Activated naive CD8-positive, alpha-beta T cell treated with anti-CD3 and anti-CD28 coated beads, Interleukin-2, amount 50 U/mL, for 24 hours (primary cell): ENCODE measurements at regions not wholly inside any gene's neighbourhood (a gene's known extent, or its start where the extent isn't known, plus 50 kb on each side); places are given as distances from the start of the nearest gene placed in this dataset.
"Not testable (repeated sequence)": the region's sequence is repeated elsewhere in the genome, so short reads cannot be mapped to it uniquely, and the experiment has no call there.

Source experiments
- ATAC-seq: fragments of 150-1000 bp; cut with Tn5 transposase; one replicate; pipeline ENCODE4 v1.10.0; 2021
- DNase-seq: peaks from one replicate; pipeline ENCODE4 v3.0.0; 2021
- H3K27ac Mint-ChIP-seq: one replicate; pipeline ENCODE4 v1.8.0; 2021; ENCODE audit warnings: mild to moderate bottlenecking, mixed read lengths
- H3K27me3 Mint-ChIP-seq: one replicate; pipeline ENCODE4 v1.8.0; 2021; ENCODE audit warnings: mixed read lengths
- H3K36me3 Mint-ChIP-seq: one replicate; pipeline ENCODE4 v1.8.0; 2021; ENCODE audit warnings: low read depth, mixed read lengths
- H3K4me1 Mint-ChIP-seq: one replicate; pipeline ENCODE4 v1.8.0; 2021; ENCODE audit warnings: mixed read lengths
- H3K4me3 Mint-ChIP-seq: one replicate; pipeline ENCODE4 v1.8.0; 2021; ENCODE audit warnings: mild to moderate bottlenecking, moderate library complexity, mixed read lengths
- H3K9me3 Mint-ChIP-seq: one replicate; pipeline ENCODE4 v1.8.0; 2021; ENCODE audit warnings: mixed read lengths

DNA sequence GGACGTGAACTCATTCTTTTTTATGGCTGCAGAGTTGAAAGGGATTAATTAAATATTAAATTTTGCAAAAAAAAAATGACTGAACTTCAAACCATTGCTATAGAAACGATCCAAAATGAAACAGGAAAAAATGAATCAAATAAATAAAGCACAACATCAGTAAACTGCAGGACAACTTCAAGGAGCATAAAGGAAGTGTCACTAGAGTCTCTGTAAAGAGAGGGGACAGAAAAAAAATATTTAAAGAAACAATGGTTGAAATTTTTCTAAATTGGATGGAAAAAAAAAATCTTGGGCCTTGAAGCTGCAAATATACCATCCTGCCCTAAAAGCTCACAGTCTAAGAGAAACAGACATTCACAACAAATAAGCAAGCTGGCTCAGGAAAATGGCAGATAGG lies 339.3 kb upstream of the INTU start:
- Mint-ChIP-seq H3K4me3 (no peak overlapping the region), H3K4me1 (no peaks in the 10 kb centered on the region), H3K27ac (no peak overlapping the region), H3K36me3 (no peaks in the 10 kb centered on the region), H3K27me3 (no peaks in the 10 kb centered on the region), H3K9me3 (peaks cover 22% of the 10 kb centered on the region)
- no peak for DNase-seq
- no peak for ATAC-seq

DNA sequence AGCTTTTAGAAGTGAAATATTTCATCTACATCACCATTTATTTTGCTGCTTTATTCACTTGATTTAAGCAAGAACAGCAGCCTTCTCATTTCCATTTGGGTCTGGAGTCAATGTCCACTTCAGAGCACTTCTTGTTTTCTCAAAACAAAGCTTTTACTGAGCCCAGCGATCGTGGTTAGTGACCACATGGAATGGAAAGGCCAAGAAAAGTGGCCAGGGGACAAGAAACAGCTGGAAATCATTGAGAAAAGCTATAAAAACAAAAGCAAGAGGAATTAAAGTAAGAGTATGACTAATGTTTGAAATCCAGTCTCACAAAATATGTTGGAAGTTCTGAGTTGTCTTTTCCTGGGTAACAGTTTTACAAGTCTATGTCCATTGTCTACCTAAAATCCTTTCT lies 328.4 kb upstream of the INTU start:
- Mint-ChIP-seq H3K9me3 (peaks cover 29% of the 10 kb centered on the region), H3K4me1 (no peaks in the 10 kb centered on the region), H3K36me3 (no peaks in the 10 kb centered on the region), H3K4me3 (no peak overlapping the region), H3K27me3 (no peaks in the 10 kb centered on the region), H3K27ac (no peak overlapping the region)
- DNase-seq (no peak), ATAC-seq (no peak)

DNA sequence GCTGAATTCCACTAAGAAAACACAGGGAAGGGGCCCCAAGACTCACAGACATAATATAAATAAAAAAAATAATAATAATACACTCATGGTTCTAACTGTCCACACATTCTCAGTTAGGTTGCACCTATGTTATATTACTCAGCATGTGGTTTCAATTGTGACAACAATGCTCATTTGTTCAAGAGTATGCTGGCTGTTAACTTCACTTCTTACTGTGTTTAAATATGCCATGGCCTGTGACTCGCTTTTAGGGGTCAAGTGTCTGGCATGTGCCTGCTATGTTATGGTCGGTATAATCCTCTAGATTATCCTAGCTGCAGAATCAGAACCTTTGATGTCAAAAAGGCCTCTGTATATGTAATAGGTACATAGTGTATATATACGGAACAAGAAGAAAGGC lies 324.8 kb upstream of the INTU start:
- Mint-ChIP-seq H3K27me3 (no peaks in the 10 kb centered on the region), H3K4me1 (no peaks in the 10 kb centered on the region), H3K27ac (no peak overlapping the region), H3K4me3 (no peak overlapping the region), H3K36me3 (no peaks in the 10 kb centered on the region), H3K9me3 (peaks cover 30% of the 10 kb centered on the region)
- DNase-seq (no peak), ATAC-seq (no peak)

DNA sequence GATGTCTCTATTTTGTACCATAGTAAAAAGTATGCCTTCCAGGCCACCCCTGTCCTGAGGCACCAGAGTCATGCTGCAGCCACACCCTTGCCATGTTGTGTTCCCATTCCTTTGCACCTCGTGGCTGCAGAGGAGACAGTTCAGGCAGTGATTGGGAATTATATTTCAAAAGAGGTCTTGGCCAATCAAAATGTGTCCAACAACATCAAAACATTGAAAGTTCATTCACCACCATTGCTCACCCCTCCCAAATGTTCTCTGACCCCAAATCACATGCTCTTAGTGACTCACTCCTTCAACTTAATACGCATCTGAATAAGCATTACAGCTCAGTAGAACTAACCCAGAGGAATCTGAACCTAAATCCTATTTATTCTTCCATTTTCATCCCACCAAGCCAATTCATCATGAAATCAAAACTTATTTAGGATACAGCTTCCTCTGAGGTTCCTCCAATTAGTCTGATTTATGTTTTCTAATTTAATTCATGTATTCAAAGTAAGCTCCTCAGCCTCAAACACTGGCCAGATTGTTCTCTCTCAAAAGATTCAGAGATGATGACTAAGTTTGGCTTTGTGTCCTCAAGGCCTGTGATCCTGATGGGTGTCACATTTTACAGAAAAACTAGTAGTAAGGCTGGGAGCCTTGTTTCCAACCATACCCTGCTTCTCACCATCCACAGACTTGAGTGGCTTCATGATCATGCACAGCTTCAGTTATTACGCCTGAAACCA lies 323.2 kb upstream of the INTU start:
- H3K4me3 Mint-ChIP-seq = no peak overlapping the region

DNA sequence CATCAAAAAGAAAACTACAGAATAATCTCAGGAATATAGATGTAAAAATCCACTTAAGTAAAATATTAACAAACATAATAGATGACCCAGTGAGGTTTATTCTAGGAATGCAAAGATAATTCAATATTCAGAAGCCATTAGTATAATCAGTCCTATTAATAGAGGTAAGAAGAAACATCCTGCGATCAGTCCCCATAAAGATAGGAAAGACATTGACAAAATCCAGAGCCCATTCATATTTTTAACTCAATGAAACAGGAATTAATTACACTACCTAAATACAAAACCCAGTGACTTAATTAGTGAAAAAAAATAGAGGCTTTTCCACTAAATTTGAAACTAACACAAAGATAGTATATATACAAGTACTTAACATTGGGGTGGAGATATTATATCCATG lies 321.4 kb upstream of the INTU start:
- no peak for DNase-seq
- Mint-ChIP-seq H3K9me3 (peaks cover 43% of the 10 kb centered on the region), H3K27ac (no peak overlapping the region), H3K4me3 (no peak overlapping the region), H3K4me1 (no peaks in the 10 kb centered on the region), H3K27me3 (no peaks in the 10 kb centered on the region), H3K36me3 (no peaks in the 10 kb centered on the region)
- no peak for ATAC-seq

More for the DNA sequence above, 323.2 kb upstream of the INTU start:
- ATAC-seq (no peak), DNase-seq (no peak)
- Mint-ChIP-seq H3K27me3 (no peaks in the 10 kb centered on the region), H3K36me3 (no peaks in the 10 kb centered on the region), H3K27ac (no peak overlapping the region), H3K9me3 (peaks cover 40% of the 10 kb centered on the region), H3K4me1 (no peaks in the 10 kb centered on the region)

DNA sequence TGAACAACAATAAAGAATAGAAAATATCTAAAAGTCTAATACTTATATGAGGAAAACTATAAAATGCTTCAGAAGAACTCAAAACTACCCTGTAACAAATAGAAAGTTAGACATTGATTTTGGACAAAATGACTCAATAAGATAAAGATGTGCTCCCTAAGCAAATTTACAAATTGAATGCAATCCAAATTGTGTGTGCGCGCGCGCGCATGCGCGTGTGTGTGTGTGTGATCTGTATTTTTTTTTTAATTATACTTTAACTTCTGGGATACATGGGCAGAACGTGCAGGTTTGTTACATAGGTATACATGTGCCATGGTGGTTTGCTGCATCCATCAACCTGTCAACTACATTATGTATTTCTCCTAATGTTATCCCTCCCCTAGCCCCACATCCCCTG lies 320.8 kb upstream of the INTU start:
- DNase-seq = no peak
- H3K4me1 Mint-ChIP-seq = no peaks in the 10 kb centered on the region
- no peaks in the 10 kb centered on the region for H3K36me3 Mint-ChIP-seq
- H3K27me3 Mint-ChIP-seq = no peaks in the 10 kb centered on the region
- ATAC-seq = no peak
- peaks cover 46% of the 10 kb centered on the region for H3K9me3 Mint-ChIP-seq
- H3K4me3 Mint-ChIP-seq = no peak overlapping the region
- H3K27ac Mint-ChIP-seq = no peak overlapping the region

DNA sequence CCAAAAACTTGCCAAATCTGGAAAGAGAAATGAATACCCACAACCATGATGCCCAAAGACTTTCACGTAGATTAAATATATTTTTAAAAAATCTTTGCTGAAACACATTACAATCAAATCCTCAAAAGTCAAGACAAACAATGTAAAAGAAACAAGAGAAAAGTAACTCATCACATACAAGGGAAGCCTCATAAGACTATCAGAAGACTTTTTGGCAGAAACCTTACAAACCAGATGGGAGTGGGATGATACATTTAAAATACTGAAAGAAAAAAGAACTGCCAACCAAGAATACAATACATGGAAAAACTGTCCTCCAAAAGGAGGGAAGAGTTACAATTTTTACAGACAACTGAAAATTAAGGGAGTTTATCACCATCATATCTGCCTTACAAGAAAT lies 319.0 kb upstream of the INTU start:
- no peak for DNase-seq
- H3K4me1 Mint-ChIP-seq = no peaks in the 10 kb centered on the region
- H3K27ac Mint-ChIP-seq = no peak overlapping the region
- no peak for ATAC-seq
- no peak overlapping the region for H3K4me3 Mint-ChIP-seq
- H3K9me3 Mint-ChIP-seq = peaks cover 49% of the 10 kb centered on the region
- no peaks in the 10 kb centered on the region for H3K27me3 Mint-ChIP-seq
- H3K36me3 Mint-ChIP-seq = no peaks in the 10 kb centered on the region

DNA sequence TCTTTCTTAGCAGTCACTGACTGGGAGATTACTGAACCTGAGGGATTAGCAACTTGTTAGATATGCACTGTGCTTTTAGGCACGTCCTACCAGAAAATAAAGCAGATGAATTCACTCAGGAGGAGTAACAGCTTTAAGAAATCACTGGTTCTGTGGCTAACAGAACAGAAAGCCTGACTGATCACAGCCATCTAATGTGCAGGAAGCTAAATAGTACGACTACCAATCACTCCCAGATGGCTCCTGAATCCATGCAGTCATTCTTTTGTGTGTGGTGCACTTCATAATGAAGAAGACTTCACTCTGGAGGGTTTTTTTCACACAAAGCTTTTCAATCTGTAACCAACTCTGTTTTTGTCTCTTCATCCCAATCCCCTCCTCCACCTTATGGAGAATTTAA lies 305.3 kb upstream of the INTU start:
- Mint-ChIP-seq H3K27me3 (no peaks in the 10 kb centered on the region), H3K36me3 (no peaks in the 10 kb centered on the region), H3K9me3 (peaks cover 23% of the 10 kb centered on the region), H3K27ac (no peak overlapping the region), H3K4me1 (no peaks in the 10 kb centered on the region), H3K4me3 (no peak overlapping the region)
- no peak for ATAC-seq
- DNase-seq = no peak

DNA sequence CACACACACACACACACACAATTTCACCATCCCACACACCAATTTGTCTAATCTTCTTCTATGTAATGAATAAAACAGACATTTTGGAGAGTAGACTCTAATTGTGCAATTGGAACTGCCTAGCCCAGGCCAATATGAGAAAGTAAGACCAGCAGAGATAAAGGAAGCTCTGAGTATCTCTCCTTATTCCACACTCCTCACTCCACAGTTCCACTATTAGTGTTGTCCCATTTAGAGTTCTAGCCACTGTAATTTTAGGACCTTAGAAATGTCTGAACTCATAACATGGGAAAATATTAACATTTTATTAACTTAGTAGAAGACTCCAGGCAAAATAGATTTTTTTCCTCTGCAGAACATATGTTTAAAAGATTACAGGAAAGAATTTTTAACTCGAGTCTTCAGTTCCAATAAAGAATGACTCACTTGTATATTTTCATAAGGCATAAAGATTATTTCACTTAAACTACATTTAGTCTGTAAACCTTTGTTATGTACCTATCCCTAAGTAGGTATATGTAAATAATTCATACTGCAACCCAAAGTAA lies 297.6 kb upstream of the INTU start:
- H3K27ac Mint-ChIP-seq = no peak overlapping the region
- H3K4me3 Mint-ChIP-seq = no peak overlapping the region
- no peaks in the 10 kb centered on the region for H3K4me1 Mint-ChIP-seq
- H3K36me3 Mint-ChIP-seq = no peaks in the 10 kb centered on the region
- H3K27me3 Mint-ChIP-seq = no peaks in the 10 kb centered on the region
- no peak for ATAC-seq
- peaks cover 12% of the 10 kb centered on the region for H3K9me3 Mint-ChIP-seq
- DNase-seq = no peak

DNA sequence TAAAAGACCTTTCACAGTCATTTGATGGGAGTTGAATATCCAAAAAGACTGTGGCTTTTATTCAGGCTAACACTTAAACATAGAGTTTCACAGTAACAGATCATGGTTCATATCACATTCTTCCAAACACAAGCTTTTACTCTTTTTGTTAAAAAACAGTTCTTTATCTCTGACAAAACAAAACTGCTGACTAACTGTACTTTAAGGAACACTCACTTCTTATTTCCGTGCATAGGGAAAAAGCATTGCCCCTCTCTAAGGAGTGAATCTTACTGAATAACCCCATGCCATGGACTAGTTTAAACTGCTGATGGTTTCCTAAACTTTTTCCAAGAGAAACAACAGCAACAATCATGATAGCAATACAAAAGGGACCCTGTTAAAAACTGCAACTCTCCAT lies 297.0 kb upstream of the INTU start:
- no peaks in the 10 kb centered on the region for H3K4me1 Mint-ChIP-seq
- H3K27ac Mint-ChIP-seq = no peak overlapping the region
- H3K9me3 Mint-ChIP-seq = peaks cover 15% of the 10 kb centered on the region
- no peaks in the 10 kb centered on the region for H3K27me3 Mint-ChIP-seq
- ATAC-seq (no peak), DNase-seq (no peak)
- H3K36me3 Mint-ChIP-seq = no peaks in the 10 kb centered on the region
- H3K4me3 Mint-ChIP-seq = no peak overlapping the region

DNA sequence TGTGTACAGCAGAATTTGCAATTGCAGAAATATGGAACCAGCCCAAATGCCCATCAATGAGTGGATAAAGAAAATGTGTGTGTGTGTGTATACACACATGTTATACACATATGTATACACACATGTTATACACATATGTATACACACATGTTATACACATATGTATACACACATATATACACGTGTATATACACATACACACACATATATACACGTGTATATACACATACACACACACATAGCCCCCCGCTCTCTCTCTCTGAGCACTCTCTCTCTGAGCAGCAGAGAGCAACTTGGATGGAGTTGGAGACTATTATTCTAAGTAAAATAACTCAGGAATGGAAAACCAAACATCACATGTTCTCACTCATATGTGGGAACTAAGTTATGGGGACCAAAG lies 289.6 kb upstream of the INTU start:
- not testable (repeated sequence) for H3K27me3 Mint-ChIP-seq, H3K36me3 Mint-ChIP-seq, DNase-seq, H3K4me1 Mint-ChIP-seq, ATAC-seq, H3K4me3 Mint-ChIP-seq, H3K27ac Mint-ChIP-seq
- H3K9me3 Mint-ChIP-seq = peaks cover 27% of the 10 kb centered on the region

DNA sequence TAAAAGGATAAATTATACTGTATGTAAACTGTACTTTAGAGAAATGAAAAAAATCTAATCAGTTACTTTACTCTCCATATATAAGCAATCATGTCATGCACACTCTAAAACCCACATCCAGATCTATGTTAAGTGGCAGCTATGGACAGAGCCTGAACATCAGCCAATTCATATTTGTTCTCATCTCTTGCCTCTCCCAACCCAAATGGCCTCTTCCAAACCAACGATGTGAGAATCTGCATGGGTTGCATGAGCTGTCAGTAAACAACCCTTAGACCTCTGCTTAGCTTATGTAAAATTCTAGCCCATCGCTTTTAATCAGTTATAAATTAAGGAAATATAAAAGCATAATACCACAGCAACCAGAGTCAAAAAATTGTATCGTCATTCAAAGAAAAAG lies 288.7 kb upstream of the INTU start:
- Mint-ChIP-seq H3K9me3 (peaks cover 20% of the 10 kb centered on the region), H3K4me3 (no peak overlapping the region), H3K27me3 (no peaks in the 10 kb centered on the region), H3K36me3 (no peaks in the 10 kb centered on the region), H3K4me1 (no peaks in the 10 kb centered on the region), H3K27ac (no peak overlapping the region)
- DNase-seq (no peak), ATAC-seq (no peak)

DNA sequence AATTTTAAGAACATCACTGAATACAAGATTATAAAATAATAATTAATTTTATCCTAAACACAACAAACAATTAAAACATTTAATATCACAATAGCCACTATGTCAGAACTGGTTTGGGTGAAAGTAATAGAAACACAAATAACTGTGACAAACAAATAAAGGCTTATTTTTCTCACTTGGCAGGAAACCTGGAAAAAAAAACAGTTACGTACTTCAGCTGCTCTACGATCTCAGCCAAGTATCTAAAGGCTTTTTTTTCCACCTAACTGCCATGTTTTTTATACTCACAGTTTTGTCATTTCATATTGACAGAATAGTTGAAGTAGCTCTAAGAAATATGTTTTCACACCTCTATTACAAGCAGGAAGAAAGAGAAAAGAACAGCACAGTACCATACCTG lies 284.8 kb upstream of the INTU start:
- no peak overlapping the region for H3K4me3 Mint-ChIP-seq
- no peaks in the 10 kb centered on the region for H3K4me1 Mint-ChIP-seq
- H3K36me3 Mint-ChIP-seq = no peaks in the 10 kb centered on the region
- H3K9me3 Mint-ChIP-seq = peaks cover 7% of the 10 kb centered on the region
- ATAC-seq (no peak), DNase-seq (no peak)
- H3K27ac Mint-ChIP-seq = no peak overlapping the region
- H3K27me3 Mint-ChIP-seq = no peaks in the 10 kb centered on the region

DNA sequence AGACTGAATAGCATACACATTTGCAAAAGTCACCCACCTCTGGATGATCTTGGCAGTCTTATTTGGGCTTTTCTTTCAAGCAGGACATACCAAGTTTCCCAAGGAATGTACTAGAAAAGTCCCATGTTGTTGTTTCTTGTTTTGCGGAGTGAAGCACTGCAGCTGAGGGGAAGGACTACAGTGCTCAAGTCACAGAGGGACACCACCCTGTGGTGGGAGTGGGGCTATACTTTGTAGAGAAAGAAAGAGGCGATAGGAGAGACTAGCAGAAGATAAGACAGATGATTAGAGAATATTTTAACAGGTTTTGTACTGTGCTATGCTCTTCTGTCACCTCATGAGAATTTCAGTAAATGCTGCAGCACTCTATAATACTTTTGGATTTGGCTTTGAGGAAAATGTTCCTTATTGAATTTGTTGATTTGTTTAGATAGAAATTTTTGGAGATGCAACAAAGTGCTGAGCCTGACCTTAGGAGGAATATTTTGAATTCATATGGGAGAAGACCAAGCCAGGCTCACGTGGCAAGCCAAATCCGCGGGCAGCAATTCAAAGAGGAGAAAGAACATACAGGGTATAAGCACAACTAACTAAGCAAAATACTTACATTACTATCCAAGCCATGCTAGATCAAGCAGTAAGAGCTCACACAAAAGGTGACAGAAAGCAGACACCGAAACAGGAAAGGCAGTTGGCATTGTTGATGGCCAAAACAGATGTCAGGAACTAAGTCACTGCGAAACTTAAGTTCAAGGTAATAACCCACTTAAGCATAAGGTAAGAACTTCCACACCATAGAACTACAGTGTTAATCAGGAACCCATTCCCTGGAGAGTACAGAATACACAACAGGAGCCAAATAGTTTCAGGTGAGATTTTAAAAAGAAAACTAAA lies 280.3 kb upstream of the INTU start:
- no peaks in the 10 kb centered on the region for H3K4me1 Mint-ChIP-seq

DNA sequence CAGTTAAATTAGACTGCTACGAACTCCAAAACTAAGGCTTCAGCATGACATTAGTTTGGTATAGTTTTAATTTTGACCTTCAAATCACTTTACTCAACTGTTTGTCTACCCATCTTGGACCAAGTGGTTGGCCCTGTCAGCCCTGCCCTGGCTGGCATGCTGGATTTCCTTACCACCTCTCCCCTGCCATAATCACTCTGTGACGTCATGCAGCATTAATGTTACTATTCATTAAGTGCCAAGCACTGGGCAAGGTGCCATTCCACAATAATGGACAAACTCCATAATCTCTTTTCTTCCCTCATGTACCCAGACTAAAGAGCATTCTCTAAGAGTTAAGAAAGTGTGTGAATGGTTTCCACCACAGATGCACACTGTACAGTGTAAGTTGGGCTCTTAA lies 277.0 kb upstream of the INTU start:
- Mint-ChIP-seq H3K27ac (no peak overlapping the region), H3K36me3 (no peaks in the 10 kb centered on the region), H3K9me3 (peaks cover 9% of the 10 kb centered on the region), H3K4me3 (no peak overlapping the region), H3K4me1 (no peaks in the 10 kb centered on the region), H3K27me3 (no peaks in the 10 kb centered on the region)
- DNase-seq (no peak), ATAC-seq (no peak)

More for the DNA sequence above, 280.3 kb upstream of the INTU start:
- H3K36me3 Mint-ChIP-seq = no peaks in the 10 kb centered on the region
- peaks cover 4% of the 10 kb centered on the region for H3K9me3 Mint-ChIP-seq
- ATAC-seq (no peak), DNase-seq (no peak)
- no peak overlapping the region for H3K4me3 Mint-ChIP-seq
- H3K27ac Mint-ChIP-seq = no peak overlapping the region
- no peaks in the 10 kb centered on the region for H3K27me3 Mint-ChIP-seq
